Activated T-cell treated with anti-CD3 and anti-CD28 coated beads for 24 hours (primary cell): ENCODE measurements at regions not wholly inside any gene's neighbourhood (a gene's known extent, or its start where the extent isn't known, plus 50 kb on each side); places are given as distances from the start of the nearest gene placed in this dataset.

Source experiments
- DNase-seq: peaks from one replicate; pipeline ENCODE4 v3.0.0-alpha.2; 2020; ENCODE audit warnings: low read depth

DNA sequence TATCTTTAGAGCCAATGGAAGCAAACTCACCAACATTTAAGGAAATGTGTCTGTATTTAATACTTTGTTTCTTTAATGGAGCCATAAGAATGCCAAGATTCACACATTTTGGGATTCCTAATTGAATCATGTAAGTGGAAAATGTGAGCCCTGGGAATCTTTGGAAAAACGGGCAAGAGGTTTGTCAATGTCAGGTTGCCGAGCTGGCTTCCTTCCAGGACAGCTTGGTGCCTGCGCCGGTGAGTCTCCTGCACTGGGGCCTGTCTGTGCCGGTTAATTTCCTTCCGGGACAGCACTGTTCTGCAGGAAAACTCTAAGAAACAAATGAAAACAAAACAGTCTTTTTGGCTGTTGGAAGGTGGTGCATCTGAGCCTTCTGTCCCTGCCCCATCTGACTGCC is 210.6 kb downstream of the HAPSTR1 start:
- DNase-seq, result no peak

DNA sequence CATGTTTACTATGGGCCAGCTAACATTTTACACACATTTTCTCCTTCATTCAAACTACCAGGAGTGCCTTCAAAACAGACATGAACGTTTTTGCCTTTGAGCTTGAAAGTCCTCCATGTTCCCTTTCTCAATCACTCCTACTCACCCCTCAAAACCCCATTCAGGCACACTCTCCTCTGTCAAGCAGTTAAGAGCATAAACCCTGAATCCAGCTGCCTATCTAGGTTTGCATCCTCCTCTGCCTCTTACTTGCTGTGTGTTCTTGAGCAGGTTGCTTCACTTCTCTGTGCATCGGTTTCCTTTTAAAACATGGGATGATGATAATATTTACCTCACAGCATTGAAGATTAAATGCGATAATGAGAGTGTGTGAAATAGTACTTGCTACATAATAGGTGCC is 215.3 kb downstream of the HAPSTR1 start:
- no peak for DNase-seq

DNA sequence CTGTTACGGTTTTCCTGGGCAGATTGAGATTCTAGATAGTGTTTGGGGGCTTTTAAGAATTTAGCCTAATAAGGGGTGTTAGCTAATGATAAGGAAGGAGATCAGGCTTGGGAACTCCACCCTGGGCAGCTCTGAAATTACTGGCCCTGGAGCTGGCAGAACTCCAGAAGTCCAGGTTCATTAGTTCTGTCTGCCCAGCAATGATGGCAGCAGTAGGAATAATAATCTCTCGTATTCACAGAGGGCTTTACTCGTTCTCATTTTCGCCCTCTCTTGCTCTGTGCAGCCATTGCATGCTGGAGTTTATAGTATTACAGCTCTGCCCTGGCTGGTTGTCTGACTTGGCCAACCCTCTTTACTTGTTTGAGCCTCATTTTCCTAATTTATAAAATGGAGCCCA is 216.0 kb downstream of the HAPSTR1 start:
- no peak for DNase-seq

DNA sequence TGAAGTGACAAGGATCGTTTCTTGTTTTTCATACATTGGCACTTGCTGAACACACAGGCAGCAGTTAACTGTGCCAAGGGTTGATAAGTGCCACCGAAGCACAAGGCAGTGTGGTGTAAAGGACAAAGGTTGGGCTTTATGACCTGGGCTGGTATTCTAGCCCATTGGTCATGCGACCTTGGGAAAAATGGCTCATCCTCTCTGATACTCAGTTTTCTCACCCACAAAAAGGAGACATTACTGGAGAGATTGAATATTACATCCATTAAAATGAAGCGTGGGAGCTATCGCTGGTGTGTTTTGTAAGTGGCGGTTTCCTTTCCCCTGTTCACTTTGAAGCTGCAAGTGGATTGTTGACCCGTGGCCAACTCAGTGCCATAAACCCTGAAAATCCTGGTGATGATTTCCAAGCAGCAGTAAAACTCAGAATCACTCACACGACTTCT is 216.9 kb downstream of the HAPSTR1 start:
- no peak for DNase-seq

DNA sequence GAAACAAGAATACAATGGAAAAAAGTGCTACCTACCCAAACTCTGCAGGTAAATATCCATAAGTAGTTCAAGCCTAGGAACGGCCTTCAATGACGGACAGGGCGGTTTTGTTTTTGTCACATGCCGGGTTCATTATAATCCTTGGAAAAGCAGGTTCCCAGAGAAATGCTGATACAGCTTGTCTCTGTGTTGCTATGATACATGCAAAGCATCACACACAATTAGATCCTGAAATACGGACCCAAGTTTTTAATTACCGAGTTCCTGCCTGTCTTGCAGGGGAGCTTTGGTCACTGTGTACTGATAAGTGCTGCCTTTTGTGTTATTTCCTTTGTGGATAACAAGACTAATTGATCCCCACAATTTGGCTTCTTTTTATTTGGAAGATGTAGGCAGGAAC is 217.4 kb downstream of the HAPSTR1 start:
- DNase-seq, result no peak

DNA sequence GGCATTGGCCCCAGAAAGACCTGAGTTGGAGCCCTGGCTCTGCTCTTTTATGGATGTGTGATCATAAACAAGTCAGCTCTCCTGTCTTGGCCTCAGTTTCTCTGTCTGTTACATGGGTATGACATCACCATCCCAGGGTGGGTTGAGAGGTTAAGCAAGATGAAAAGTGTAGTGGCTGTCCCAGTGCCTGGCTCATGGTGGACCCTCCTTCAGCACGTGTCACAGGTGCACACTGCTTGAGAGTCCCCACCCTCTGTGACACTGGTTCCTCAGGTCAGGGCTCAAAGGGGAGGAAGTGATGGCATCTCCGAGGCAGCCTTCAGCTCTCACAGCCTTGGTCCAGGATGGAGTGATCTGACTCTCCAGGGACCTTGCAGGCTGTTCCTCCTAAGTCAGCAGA is 218.4 kb downstream of the HAPSTR1 start:
- no peak for DNase-seq

DNA sequence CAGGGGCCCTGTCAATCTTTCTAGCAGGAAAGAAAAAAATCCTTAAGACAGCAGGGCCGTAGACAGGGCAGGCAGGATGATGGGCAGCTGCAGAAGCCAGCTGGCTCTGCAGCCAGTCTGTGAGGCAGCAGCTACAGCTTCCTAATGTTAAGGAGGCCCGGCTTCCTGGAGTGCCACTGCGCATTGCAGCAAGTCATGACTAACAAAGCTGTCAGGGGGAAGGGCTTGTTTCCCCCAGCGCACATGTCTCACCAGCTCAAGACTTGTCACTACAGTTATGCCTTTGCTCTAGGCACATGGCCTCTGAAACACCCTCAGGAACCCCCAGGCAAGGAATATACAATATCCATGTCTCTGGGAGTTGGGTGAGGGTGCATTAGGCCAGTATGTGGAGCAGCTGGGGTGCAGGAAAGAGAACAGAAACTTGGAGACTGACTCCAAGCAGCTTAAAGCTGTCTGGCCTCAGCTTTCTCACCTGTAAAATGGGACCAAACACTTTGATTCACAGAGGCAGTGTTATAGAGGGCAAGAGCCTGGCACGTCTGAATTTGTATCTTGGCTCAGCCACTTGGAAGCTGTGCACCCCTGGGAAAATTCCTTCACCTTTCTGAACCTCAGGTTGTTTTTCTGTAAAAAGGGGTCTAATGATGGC is 220.0 kb downstream of the HAPSTR1 start:
- no peak for DNase-seq

DNA sequence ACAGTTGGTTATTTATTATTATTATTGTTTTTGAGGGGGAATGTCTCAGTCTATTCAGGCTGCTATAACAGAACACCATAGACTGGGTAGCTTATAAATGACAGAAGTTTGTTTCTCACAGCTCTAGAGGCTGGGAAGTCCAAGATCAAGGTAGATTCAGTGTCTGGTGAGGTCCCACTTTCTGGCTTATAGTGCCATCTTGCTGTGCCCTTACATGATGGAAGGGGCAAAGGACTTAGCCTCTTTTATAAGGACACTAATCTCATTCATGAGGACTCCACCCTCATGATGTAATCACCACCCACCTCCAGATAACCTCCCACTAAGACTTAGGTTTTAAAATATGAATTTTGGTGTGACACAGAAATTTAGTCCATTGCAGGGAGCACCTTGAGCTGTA is 224.6 kb downstream of the HAPSTR1 start:
- DNase-seq, result no peak

DNA sequence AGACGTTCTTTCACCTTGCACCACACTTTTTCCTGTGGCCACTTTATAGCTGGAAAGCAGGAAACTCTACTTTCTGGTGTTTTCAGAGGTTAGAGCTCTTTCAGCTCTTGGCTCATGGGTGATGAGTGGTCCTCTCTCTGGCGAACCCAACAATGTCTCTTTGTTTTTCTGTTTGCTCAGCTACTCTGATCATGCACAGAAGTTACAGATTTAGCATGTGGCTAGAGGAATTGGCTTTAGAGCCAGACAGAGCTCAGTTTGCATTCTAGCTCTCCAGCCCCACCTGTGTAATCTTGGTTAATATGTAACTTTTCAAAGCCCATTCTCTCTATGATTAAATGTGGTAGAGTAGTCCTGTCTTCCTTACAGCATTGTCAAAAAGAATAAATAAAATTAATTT is 225.2 kb downstream of the HAPSTR1 start:
- no peak for DNase-seq

DNA sequence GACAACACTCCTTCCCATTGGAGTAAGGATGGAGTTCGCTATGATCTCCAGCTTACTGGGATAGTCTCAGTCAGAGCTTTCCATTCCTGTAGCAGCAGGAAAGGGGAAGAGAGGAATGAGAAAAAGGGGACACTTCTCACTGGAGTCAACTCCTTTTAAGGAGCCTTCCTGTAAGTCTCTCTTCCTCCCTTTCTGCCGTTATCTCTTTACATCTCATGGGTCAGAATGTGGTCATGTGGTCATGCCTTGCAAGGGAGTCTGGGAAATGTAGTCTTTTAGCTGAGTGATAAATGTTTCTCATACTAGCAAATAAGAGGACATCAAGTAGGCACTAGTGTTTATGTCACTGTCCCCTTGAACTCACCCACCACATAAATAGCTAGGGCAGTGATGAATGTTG is 227.3 kb downstream of the HAPSTR1 start:
- DNase-seq, result no peak

DNA sequence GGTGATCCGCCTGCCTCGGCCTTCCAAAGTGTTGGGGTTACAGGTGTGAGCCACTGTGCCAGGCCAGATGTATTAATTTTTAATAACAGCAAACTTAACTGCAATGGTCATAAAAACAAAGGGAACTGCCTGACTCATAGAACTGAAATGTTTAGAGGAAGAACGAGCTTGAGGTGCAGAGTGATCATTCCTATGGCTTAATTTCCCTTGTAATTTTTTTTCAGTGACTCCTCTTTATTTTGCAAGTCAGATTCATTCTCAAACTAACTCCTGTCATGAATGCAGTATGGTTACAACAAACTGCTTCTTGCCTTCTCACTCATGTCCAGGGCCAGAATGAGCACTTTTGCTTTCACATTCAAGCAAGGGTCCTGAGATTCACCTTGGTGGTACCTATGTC is 231.3 kb downstream of the HAPSTR1 start:
- no peak for DNase-seq

DNA sequence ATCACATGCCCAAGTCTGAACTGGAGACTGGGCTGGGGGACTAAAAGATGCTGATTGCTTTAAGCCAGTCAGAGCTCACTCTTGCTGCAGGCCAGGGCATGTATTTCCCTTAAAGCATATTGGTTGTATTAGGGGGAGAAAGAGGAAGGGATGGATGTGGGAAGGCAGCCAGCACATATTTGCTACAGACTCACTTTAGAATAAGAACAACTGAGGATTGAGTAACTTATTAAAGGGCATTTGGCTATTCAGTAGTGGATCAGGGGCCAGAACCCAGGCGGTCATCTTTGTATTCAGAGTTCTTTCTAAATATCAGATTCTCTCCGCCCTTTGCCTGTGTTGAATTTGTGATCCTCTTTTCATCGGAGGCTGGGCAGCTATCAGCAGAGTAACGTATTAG is 231.7 kb downstream of the HAPSTR1 start:
- no peak for DNase-seq

DNA sequence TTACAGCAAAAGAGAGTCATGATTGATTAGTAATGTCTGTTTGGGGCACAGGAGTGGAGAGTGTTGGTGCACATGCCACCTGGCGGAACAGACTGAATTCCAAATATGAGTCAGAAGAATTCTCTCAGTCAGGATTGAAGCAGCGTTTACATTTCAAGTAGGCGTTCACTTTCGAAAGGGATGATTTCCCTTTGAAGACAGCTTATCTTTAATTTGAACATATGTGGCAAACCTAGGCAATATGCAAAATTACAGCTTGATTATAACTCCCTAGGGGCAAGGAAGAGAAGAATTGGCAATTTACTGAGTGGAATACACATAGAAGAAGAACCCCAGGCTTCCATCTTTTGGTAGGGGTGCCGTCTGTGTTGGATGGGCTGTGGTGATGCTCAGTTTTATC is 235.8 kb downstream of the HAPSTR1 start:
- no peak for DNase-seq

DNA sequence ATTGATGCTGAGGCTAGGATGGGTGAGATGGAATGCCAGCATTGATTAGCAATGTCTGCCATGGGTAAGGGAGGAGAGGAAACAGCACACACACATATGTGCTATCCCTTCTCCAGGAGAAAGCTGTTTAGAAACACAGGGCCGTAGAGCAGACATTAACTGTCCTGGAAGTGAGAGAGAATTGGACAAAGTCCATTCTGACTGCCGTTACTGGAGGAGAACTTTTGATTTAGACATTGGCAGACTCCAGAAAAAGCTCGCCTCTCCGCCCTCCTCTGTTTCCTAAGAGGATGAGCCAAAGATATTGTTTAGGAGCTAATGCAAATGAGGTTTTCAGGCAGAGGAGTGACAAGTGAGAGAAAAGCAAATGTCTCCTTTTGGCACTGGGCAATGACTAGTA is 237.0 kb downstream of the HAPSTR1 start:
- DNase-seq, result no peak

DNA sequence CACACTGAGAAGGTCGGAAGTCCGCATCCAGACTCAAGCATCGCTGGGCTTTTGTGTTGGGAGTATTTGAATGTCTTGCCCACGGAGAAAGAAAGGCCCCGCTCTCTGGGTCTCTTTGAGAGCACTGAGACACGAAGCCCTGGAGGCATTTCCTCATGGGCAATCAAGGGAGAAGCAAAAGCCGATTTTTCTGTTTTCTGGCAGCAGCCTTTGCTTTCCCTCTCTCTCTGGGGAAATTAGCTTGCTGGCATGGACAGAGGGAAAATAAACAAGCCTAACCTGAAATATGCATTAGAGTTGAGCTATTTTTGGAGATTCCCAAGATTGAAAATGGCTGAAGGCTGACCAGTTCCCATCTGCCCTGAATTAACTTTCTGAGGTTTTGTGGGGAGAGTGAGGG is 238.7 kb downstream of the HAPSTR1 start:
- no peak for DNase-seq

DNA sequence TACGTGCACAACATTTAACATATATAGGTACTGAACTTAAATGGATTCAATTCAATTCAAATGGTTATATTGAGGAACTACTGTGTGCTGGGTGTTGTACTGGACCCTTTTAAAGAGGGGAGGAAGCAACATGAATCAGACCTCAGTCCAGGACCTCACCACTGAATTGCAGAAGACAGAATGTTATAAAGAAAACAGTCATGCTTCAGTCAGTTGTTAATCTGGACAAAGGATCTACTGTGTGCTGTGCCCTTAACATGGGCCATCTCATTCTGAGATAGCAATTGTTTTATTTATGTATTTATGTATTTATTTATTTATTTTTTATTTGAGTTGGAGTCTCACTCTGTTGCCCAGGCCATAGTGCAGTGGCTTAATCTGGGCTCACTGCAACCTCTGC is 240.1 kb downstream of the HAPSTR1 start:
- DNase-seq, result no peak

DNA sequence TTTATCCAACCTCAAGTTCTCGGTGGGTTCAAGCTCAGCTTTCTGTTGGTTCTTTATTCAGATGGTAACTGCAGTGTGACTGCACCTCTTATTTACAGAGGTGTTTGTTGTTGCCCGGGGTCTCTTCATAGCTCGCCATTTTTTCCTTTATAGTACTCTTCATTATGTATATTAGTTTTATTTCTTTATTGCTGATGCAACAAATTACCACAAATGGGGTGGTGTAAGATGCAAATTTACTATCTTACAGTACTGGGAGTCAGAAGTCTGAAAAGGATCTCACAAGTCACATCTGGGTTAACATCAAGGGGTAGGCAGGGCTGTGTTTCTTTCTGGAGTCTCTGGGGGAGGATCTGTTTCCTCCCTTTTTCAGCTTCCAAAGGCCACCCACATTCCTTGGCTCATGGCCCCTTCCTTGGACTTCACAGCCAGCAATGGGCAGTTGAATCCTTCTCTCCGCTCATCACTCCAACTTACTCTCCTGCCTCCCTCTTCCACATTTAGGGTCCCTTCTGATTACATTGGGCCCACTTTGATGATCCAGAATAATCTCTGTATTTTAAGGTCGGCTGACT is 241.2 kb downstream of the HAPSTR1 start:
- DNase-seq, result no peak

DNA sequence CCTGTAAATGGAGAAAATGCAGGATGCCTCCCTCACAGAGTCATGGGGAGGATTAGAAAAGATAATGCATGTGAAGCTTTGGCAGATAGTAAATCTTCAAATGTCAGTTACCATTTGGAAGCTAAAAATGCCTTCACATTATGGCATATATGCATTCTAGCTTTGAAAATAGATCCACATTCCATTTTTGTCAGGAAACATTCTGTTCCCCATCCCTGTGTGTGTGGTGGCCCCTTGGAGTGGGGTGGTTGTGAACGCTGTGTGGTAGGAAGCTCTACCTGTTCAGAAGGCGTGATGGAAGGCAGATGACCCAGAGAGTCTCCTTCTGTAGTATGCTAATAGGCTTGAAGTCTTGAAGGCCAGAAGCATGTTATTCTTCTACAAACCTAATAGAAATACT is 242.0 kb downstream of the HAPSTR1 start:
- no peak for DNase-seq

DNA sequence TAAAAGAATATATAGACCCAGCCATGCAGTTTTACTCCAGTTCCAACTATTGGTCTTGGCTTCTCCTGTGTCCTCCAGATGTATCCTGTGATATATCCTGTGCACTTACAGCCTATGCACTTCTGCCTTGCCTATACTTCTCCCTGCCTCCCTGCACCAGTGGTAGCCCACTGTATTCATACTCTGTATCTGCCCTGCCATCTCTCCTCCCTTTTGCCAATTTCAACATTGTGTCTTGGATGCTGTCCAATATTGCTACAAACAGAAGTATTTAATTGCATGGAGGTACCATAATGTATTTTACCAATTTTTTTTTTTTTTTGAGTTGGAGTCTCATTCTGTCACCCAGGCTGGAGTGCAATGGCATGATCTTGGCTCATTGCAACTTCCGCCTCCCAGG is 242.7 kb downstream of the HAPSTR1 start:
- DNase-seq, result no peak

DNA sequence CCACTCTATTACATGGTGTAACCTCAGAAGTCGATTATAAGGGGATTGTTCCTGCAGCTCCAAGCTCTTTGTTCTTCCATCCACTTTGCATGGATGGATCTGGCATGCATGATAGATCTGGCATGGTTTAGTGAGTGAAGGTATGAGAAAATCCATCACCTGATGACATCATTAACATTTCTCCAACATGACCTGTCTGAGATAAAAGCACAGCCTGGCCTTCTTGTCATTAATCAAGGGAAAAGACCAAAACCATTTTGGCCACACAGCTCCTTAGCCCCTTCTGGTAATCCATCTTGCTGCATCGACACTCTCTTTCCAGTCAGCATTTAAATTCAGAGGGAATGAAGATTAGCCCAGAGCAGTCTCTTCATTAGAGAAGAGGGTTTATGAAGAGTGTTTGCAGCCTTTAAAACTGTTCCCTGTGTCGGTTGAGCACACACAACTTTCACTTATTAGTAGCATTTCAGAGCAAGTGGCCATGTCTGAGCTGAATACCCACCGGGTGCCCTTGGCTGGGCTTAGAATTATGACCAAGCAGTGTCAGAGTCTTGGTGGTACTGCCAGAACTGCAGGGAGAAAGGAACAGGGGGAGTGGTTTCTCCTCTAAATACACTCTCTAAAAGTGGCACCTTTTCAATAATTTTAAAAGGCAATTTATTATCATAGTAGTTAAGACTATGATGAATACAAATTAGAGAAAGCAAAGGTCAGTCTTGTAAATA is 246.0 kb downstream of the HAPSTR1 start:
- no peak for DNase-seq

DNA sequence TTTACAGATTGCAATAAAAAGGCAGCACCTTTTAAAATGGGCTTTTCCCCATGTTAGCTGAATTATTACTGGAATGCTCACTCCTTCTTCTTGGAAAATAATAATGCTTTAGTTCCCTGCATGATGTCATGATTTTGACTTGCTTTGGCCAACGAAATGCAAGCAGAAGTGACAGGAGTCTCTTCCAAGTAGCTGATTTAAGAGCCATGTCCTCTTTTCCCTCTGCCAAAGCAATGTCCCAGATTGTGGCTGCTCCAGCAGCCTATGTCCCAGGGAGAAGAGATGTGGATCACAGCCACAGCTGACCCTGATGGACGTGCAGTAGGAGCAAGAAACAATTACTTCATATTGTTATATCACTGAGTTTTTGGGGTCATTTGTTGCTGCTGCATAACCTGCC is 246.6 kb downstream of the HAPSTR1 start:
- DNase-seq, result no peak

DNA sequence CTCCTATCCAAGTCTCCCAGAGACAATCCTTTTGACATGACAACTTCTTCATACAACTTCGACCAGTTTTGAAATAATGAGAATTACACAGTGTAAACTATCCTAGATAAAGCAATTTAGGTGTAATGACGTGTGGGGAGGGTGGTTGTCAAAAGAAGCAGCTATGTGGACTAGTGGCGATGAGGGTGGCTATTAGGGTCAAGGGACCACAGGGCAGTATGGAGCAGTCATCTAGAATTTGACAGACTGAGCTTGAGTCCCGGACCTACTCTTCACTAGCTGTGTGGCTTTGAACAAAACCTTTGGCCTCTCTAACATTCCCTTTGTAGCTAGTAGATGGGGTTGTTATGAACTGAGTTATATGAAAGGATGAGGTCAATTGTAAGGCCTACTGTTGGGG is 247.1 kb downstream of the HAPSTR1 start:
- no peak for DNase-seq

DNA sequence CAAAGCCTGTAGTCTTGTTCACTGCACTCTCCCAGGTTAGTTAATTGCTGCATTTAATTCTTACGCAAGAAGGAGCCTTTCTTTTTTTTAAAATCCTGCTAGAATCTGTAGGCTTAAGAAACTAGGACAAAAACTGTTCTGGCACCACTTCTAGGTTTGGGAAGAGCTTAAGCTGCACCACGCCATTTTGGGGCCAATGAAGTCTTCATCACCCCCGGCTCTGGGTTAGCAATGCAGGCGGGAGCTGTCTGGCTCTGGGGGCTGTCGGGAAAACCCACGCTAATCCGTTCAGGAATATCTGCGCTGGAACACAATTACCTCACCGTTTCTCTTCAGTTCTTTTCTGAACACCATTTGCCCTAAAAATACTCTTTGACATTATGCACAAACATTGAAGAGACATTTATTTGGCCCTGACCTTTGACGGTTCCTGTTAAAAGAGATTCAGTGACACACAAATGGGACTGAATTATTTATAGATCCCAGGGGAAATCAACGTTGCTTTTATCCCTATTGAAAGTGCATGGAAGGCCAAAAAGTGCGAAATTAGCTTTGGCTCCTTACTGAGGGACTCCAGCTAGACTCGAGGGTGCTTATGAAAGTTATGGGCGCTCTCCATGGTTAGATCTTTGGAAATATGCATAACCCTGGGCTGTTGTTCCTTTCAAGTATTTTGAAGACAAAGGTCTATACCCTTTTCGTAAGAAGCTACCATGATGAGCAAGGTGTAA is 249.2 kb downstream of the HAPSTR1 start:
- no peak for DNase-seq
